Heart right ventricle (tissue), 16 donors: ENCODE measurements at regions not wholly inside any gene's neighbourhood (a gene's known extent, or its start where the extent isn't known, plus 50 kb on each side); places are given as distances from the start of the nearest gene placed in this dataset.

Experiments
- ATAC-seq, 8 donors: fragments of 200-7000 bp; cut with Tn5 transposase; one replicate each; pipeline ENCODE4 v1.9.1; 2020; ENCODE audit warnings: mild to moderate bottlenecking in 8 of 8, moderate library complexity in 8 of 8, moderate number of reproducible peaks in 1 of 8
- DNase-seq, 2 donors: peaks; one replicate each; pipeline ENCODE4 v3.0.0-alpha.2; 2020
- H3K27ac ChIP-seq, 10 donors: fragments of 200-600 bp; sonication (generic) in 2 of 10; one replicate each; pipeline versions ENCODE4 v1.5.0 to v1.8.0; 2020 to 2022; ENCODE audit warnings: mild to moderate bottlenecking in 3 of 10
- H3K27me3 ChIP-seq, 7 donors: fragments of 200-600 bp; one replicate each; pipeline ENCODE4 v1.8.0; 2021 to 2022; ENCODE audit warnings: mild to moderate bottlenecking in 2 of 7
- H3K36me3 ChIP-seq, 9 donors: fragments of 200-600 bp; sonication (generic) in 1 of 9; one replicate each; pipeline versions ENCODE4 v1.5.0 to v1.8.0; 2020 to 2022; ENCODE audit warnings: mild to moderate bottlenecking in 2 of 9
- H3K4me1 ChIP-seq, 9 donors: fragments of 200-600 bp; sonication (generic) in 1 of 9; one replicate each; pipeline versions ENCODE4 v1.5.0 to v1.8.0; 2020 to 2022; ENCODE audit warnings: mild to moderate bottlenecking in 4 of 9
- H3K4me3 ChIP-seq, 10 donors: fragments of 200-600 bp; sonication (generic) in 2 of 10; one replicate each; pipeline versions ENCODE4 v1.5.0 to v1.8.0; 2020 to 2022; ENCODE audit warnings: mild to moderate bottlenecking in 7 of 10, moderate library complexity in 2 of 10
- H3K9me3 ChIP-seq, 11 donors: fragments of 200-600 bp in 10 of 11; sonication (generic) in 2 of 11; one replicate each; pipeline versions ENCODE4 v1.5.0 to v1.8.0; 2013 to 2022; ENCODE audit warnings: mild to moderate bottlenecking in 2 of 11, control low read depth in 1 of 11, moderate library complexity in 1 of 11
- WGBS, 2 donors: extraction: QIAGEN DNeasy Blood & Tissue Kit; methylation state at CpG; one replicate each; pipeline ENCODE4 v1.1.7; 2013; ENCODE audit warnings: inconsistent platforms in 1 of 2; 5-methylcytosine and 5-hydroxymethylcytosine counted together
- intact Hi-C, 10 donors: fragments of 100-400 bp; cut with DNase I; formaldehyde crosslinking; loops; one replicate each; pipeline versions ENCODE4 v1.11.1 to v1.14.2; 2022
- TF ChIP-seq, protein P1 (sequence below), 9 donors: fragments of 200-600 bp; sonication (generic) in 2 of 9; IDR thresholded peaks; one replicate each; pipeline versions ENCODE4 v1.5.0 to v1.8.0; 2021 to 2022; ENCODE audit warnings: antibody characterized with exemption in 9 of 9, mild to moderate bottlenecking in 5 of 9, moderate library complexity in 1 of 9
- donor health status: Arrhythmogenic right ventricular cardiomyopathy.
- donor health status: ischemic (EF 13 %, LVEDD 7.1; RV severe dilation, severe dysfunction).
- donor health status: healthy with polysubstance abuse.
- donor health status: DM: no; HTN: yes; CAD: no.
- donor health status: DM: no; HTN: no; CAD: no.
- donor health status: ischemic (EF 25% LVEDD 6.9; RV normal size, moderate dysfunction).
- donor health status: ischemic (EF 25% LVEDD 5.7; RV mildly dilated, moderate dysfunction).
- donor health status: healthy.
- donor health status: DM: yes; HTN: yes; CAD: no.
- donor health status: Ischemic cardiomyopathy.
- donor health status: ischemic (EF 35%, LVEDD 5.7; RV mildly dilated, moderate dysfunction).
- donor health status: nonischemic (EF 11% LVEDD 7.7; RV severe dilation, severe dysfunction).
- donor health status: DM: yes; HTN: yes; CAD: no.
- donor health status: PGD.
- donor health status: ischemic (EF 29% LVEDD 5.4; RV normal size, mild dysfunction).
- donor health status: nonischemic (EF 23%, LVEDD 6.1; RV moderate dilation, normal function).

DNA sequence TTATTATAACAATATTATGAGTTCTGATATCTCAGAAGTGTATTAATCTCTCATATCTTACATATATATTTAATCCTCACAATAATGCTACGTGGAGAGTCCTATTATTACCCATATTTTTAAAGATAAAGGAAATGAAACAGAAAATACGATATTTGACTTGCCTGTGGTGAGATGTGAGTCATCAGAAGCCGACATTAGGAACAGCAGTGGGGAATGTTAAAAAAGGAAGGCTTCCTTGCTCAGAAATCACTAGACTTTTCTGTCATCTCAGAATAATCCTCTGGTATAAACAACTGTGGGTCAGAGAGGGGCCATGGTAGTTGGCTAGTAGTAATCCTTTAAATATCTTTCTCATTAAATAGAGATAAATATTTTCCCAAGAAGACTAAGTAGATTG is 402.3 kb upstream of the PCDH15 start:
- no peaks in the 10 kb centered on the region for H3K27me3 ChIP-seq
- DNase-seq (no peak), ATAC-seq (no peak)
- H3K36me3 ChIP-seq, result no peaks in the 10 kb centered on the region
- no peak overlapping the region for H3K4me3 ChIP-seq
- WGBS, 2 donors, result 69 to 77% methylated on average over 3 of the region's 3 CpGs
- TF ChIP-seq, protein P1, sequence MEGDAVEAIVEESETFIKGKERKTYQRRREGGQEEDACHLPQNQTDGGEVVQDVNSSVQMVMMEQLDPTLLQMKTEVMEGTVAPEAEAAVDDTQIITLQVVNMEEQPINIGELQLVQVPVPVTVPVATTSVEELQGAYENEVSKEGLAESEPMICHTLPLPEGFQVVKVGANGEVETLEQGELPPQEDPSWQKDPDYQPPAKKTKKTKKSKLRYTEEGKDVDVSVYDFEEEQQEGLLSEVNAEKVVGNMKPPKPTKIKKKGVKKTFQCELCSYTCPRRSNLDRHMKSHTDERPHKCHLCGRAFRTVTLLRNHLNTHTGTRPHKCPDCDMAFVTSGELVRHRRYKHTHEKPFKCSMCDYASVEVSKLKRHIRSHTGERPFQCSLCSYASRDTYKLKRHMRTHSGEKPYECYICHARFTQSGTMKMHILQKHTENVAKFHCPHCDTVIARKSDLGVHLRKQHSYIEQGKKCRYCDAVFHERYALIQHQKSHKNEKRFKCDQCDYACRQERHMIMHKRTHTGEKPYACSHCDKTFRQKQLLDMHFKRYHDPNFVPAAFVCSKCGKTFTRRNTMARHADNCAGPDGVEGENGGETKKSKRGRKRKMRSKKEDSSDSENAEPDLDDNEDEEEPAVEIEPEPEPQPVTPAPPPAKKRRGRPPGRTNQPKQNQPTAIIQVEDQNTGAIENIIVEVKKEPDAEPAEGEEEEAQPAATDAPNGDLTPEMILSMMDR (IDR thresholded peaks at IDR 0.05), result no peak
- no peaks in the 10 kb centered on the region for H3K4me1 ChIP-seq
- intact Hi-C loops, result no loop called here
- H3K9me3 ChIP-seq, result no peaks in the 10 kb centered on the region
- no peak overlapping the region for H3K27ac ChIP-seq

DNA sequence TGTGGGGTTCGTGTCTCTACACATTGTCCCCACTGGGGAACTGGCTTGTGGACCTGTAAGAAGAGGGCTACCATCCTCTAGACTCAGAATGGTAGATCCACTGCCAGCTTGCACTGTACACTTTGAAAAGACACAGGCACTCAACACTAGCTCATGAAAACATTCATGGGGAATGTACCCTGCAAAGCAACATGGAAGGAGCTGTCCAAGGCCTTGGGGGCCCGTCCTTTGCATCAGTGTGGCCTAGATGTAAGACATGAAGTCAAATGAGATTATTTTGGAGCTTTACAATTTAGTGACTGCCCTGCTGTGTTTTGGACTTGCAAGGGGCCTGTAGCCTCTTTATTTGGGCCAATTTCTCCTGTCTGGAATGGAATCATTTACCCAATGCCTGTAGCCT is 399.0 kb upstream of the PCDH15 start:
- H3K4me3 ChIP-seq, result no peak overlapping the region
- DNase-seq (no peak), ATAC-seq (no peak)
- WGBS, 2 donors, result 52 to 59% methylated on average over 2 of the region's 2 CpGs
- H3K27ac ChIP-seq, result no peak overlapping the region
- intact Hi-C loops, result no loop called here
- no peaks in the 10 kb centered on the region for H3K36me3 ChIP-seq
- no peaks in the 10 kb centered on the region for H3K4me1 ChIP-seq
- H3K27me3 ChIP-seq, result no peaks in the 10 kb centered on the region
- TF ChIP-seq, protein P1 (IDR thresholded peaks at IDR 0.05), result no peak
- no peaks in the 10 kb centered on the region for H3K9me3 ChIP-seq

DNA sequence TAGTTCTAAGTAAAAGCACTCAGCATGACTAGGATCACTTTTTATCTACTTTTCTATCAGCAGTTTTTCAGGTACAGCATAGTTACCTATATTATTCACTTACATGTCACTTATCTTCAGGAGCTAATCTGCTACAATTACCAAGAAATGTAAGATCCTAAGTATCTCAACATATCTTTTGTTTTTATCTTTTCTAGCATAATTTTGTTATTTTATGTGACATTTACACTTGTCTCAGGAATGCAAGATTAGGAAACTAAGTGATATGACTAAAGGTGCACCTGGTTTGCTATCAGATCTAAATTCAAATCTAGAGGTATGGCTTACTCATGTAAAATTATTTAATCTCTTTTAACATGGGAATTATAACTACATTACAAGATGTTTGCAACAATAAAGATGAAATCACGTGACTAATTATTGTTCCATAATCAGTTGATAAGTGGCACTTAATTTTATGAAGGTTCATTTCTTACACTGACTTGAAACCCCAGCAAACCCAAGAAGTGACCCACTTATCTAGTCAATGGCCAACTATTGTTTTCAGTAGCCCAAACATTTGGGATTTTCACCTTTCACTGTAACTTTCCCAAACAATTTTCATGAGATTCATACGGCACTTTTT is 390.3 kb upstream of the PCDH15 start:
- 73 to 74% methylated on average over 2 of the region's 2 CpGs for WGBS, 2 donors
- no peak for ATAC-seq
- H3K36me3 ChIP-seq, result no peaks in the 10 kb centered on the region

DNA sequence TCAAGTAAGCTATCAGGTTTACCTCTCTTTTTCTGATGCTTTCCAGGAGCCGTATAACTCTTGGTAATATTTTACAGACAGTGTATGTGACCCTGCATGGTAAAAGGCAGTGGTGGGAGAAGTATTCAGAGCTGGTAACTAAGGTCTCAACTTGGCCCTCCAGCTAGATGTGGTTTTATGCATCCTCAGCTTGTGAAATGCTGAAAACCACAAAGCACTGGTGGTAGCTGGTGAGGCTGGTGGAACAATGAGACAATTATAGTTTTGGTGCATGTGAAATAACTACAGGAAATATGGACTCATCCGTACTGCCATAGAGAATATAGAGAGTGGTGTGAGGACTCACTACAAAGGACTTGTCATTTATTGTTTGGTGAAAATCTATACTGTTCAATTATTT is 383.0 kb upstream of the PCDH15 start:
- H3K36me3 ChIP-seq, result no peaks in the 10 kb centered on the region
- WGBS, 2 donors, result 62 to 85% methylated on average over 2 of the region's 2 CpGs
- intact Hi-C loops, result loop anchor here in 1 of 10 donors (10.0 kb wide), 1 partner anchor 61 kb away; no protein-coding TSS in a partner anchor
- no peak overlapping the region for H3K27ac ChIP-seq
- no peaks in the 10 kb centered on the region for H3K4me1 ChIP-seq
- H3K9me3 ChIP-seq, result no peaks in the 10 kb centered on the region
- ATAC-seq, result no peak
- TF ChIP-seq, protein P1 (IDR thresholded peaks at IDR 0.05), result no peak
- DNase-seq, result no peak
- H3K27me3 ChIP-seq, result no peaks in the 10 kb centered on the region
- H3K4me3 ChIP-seq, result no peak overlapping the region

More for the DNA sequence above, 390.3 kb upstream of the PCDH15 start:
- H3K9me3 ChIP-seq, result no peaks in the 10 kb centered on the region
- intact Hi-C loops, result no loop called here
- TF ChIP-seq, protein P1 (IDR thresholded peaks at IDR 0.05), result no peak
- DNase-seq, result no peak
- no peak overlapping the region for H3K27ac ChIP-seq
- no peaks in the 10 kb centered on the region for H3K4me1 ChIP-seq
- no peaks in the 10 kb centered on the region for H3K27me3 ChIP-seq
- H3K4me3 ChIP-seq, result no peak overlapping the region
